ENCODE measurements at regions not wholly inside any gene's neighbourhood (a gene's known extent, or its start where the extent isn't known, plus 50 kb on each side); places are given as distances from the start of the nearest gene placed in this dataset.
A peak's percentile ranks its signal among the peaks of the same experiment; 100 is the strongest.

DNA sequence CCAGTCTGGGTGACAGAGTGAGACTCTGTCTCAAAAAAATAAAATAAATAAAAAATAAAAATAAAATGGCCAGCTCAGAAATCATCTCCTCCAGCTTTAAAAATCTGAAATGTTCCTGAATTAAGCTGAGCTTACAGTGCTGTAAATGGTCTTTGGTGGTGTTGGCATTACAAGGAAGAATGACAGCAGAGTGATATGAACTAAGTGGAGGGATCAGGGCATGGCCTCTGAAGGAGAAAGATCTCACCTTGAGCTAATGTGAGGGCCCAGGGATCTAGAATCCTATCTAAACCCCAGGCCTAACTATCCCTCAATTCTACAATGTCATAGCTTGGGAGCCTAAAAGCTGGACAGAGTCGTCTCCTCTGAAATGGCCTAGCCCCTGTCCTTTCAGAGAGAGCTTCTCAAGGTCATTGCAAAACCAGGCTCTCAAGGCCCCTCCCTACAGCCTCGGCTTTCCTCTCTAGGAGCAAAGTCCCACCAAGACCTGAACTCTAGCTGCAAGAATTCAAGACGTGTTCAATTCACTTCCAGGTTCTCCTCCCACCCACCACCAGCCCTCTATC, 345.4 kb downstream of the BUD13 start:
- TF ChIP-seq OSR1 (CRISPR knock-in tag; IDR thresholded peaks at IDR 0.05) (no peak), ZNF565 (CRISPR knock-in tag; conservative IDR thresholded peaks at IDR 0.05; ENCODE audit: low read depth) (no peak), BACH2 (CRISPR knock-in tag; IDR thresholded peaks at IDR 0.05; ENCODE audit: borderline replicate concordance) (no peak), SNAI2 (CRISPR knock-in tag; IDR thresholded peaks at IDR 0.05) (no peak), ARNTL (CRISPR knock-in tag; IDR thresholded peaks at IDR 0.05; ENCODE audit: borderline replicate concordance, low read depth) (no peak), TCF4 (CRISPR knock-in tag; IDR thresholded peaks at IDR 0.05; ENCODE audit: borderline replicate concordance) (no peak), ZFP3 (CRISPR knock-in tag; IDR thresholded peaks at IDR 0.05) (no peak), ZNF70 (CRISPR knock-in tag; IDR thresholded peaks at IDR 0.05) (no peak), ESRRG (CRISPR knock-in tag; IDR thresholded peaks at IDR 0.05) (no peak), ZNF8 (CRISPR knock-in tag; IDR thresholded peaks at IDR 0.05) (no peak), CSDC2 (CRISPR knock-in tag; IDR thresholded peaks at IDR 0.05) (no peak), ISL1 (CRISPR knock-in tag; IDR thresholded peaks at IDR 0.05) (no peak)
- TF ChIP-seq, protein P1, sequence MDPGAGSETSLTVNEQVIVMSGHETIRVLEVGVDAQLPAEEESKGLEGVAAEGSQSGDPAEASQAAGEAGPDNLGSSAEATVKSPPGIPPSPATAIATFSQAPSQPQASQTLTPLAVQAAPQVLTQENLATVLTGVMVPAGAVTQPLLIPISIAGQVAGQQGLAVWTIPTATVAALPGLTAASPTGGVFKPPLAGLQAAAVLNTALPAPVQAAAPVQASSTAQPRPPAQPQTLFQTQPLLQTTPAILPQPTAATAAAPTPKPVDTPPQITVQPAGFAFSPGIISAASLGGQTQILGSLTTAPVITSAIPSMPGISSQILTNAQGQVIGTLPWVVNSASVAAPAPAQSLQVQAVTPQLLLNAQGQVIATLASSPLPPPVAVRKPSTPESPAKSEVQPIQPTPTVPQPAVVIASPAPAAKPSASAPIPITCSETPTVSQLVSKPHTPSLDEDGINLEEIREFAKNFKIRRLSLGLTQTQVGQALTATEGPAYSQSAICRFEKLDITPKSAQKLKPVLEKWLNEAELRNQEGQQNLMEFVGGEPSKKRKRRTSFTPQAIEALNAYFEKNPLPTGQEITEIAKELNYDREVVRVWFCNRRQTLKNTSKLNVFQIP (CRISPR knock-in tag; IDR thresholded peaks at IDR 0.05; ENCODE audit: borderline replicate concordance, low read depth) = no peak
- TF ChIP-seq, protein P2, sequence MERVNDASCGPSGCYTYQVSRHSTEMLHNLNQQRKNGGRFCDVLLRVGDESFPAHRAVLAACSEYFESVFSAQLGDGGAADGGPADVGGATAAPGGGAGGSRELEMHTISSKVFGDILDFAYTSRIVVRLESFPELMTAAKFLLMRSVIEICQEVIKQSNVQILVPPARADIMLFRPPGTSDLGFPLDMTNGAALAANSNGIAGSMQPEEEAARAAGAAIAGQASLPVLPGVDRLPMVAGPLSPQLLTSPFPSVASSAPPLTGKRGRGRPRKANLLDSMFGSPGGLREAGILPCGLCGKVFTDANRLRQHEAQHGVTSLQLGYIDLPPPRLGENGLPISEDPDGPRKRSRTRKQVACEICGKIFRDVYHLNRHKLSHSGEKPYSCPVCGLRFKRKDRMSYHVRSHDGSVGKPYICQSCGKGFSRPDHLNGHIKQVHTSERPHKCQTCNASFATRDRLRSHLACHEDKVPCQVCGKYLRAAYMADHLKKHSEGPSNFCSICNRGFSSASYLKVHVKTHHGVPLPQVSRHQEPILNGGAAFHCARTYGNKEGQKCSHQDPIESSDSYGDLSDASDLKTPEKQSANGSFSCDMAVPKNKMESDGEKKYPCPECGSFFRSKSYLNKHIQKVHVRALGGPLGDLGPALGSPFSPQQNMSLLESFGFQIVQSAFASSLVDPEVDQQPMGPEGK (CRISPR knock-in tag; IDR thresholded peaks at IDR 0.05; ENCODE audit: borderline replicate concordance) = no peak
- TF ChIP-seq, protein P3, sequence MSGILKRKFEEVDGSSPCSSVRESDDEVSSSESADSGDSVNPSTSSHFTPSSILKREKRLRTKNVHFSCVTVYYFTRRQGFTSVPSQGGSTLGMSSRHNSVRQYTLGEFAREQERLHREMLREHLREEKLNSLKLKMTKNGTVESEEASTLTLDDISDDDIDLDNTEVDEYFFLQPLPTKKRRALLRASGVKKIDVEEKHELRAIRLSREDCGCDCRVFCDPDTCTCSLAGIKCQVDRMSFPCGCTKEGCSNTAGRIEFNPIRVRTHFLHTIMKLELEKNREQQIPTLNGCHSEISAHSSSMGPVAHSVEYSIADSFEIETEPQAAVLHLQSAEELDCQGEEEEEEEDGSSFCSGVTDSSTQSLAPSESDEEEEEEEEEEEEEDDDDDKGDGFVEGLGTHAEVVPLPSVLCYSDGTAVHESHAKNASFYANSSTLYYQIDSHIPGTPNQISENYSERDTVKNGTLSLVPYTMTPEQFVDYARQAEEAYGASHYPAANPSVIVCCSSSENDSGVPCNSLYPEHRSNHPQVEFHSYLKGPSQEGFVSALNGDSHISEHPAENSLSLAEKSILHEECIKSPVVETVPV (CRISPR knock-in tag; IDR thresholded peaks at IDR 0.05) = no peak
- TF ChIP-seq, protein P4, sequence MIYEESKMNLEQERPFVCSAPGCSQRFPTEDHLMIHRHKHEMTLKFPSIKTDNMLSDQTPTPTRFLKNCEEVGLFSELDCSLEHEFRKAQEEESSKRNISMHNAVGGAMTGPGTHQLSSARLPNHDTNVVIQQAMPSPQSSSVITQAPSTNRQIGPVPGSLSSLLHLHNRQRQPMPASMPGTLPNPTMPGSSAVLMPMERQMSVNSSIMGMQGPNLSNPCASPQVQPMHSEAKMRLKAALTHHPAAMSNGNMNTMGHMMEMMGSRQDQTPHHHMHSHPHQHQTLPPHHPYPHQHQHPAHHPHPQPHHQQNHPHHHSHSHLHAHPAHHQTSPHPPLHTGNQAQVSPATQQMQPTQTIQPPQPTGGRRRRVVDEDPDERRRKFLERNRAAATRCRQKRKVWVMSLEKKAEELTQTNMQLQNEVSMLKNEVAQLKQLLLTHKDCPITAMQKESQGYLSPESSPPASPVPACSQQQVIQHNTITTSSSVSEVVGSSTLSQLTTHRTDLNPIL (CRISPR knock-in tag; IDR thresholded peaks at IDR 0.05; ENCODE audit: low read depth) = no peak
- TF ChIP-seq, protein P5, sequence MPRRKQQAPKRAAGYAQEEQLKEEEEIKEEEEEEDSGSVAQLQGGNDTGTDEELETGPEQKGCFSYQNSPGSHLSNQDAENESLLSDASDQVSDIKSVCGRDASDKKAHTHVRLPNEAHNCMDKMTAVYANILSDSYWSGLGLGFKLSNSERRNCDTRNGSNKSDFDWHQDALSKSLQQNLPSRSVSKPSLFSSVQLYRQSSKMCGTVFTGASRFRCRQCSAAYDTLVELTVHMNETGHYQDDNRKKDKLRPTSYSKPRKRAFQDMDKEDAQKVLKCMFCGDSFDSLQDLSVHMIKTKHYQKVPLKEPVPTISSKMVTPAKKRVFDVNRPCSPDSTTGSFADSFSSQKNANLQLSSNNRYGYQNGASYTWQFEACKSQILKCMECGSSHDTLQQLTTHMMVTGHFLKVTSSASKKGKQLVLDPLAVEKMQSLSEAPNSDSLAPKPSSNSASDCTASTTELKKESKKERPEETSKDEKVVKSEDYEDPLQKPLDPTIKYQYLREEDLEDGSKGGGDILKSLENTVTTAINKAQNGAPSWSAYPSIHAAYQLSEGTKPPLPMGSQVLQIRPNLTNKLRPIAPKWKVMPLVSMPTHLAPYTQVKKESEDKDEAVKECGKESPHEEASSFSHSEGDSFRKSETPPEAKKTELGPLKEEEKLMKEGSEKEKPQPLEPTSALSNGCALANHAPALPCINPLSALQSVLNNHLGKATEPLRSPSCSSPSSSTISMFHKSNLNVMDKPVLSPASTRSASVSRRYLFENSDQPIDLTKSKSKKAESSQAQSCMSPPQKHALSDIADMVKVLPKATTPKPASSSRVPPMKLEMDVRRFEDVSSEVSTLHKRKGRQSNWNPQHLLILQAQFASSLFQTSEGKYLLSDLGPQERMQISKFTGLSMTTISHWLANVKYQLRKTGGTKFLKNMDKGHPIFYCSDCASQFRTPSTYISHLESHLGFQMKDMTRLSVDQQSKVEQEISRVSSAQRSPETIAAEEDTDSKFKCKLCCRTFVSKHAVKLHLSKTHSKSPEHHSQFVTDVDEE (CRISPR knock-in tag; IDR thresholded peaks at IDR 0.05) = no peak; the same call in 1 of the 2 replicates
- no peak for ATAC-seq

DNA sequence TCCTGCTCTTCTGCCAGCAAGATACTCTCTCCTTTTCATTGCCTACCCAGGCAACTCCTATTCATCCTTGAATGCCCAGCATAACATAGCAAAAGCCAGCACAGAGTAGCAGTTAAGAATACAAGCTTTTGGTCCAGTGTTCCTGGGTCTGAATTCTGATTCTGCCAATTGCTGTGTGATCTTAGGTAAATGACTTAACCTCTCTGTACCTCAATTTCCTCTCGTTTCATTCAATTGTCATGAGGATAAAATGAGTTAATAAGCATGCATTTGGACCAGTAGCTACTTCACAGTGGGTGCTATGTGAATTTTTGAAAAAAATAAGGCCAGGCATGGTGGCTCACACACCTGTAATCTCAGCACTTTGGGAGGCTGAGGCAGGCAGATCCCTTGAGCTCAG, 346.0 kb downstream of the BUD13 start:
- TF ChIP-seq ZFP3 (CRISPR knock-in tag; IDR thresholded peaks at IDR 0.05) = peak; percentile 24; the same call in 1 of the 2 replicates
- TF ChIP-seq, protein P4 (CRISPR knock-in tag; IDR thresholded peaks at IDR 0.05; ENCODE audit: low read depth) = no peak
- TF ChIP-seq, protein P2 (CRISPR knock-in tag; IDR thresholded peaks at IDR 0.05; ENCODE audit: borderline replicate concordance) = no peak
- no peak for ATAC-seq
